ENCODE measurements at regions not wholly inside any gene's neighbourhood (a gene's known extent, or its start where the extent isn't known, plus 50 kb on each side); places are given as distances from the start of the nearest gene placed in this dataset.

GRCh38 chr15:24848050-24848449 is 106.7 kb upstream of the SNRPN start:
- TF ChIP-seq, protein P1, sequence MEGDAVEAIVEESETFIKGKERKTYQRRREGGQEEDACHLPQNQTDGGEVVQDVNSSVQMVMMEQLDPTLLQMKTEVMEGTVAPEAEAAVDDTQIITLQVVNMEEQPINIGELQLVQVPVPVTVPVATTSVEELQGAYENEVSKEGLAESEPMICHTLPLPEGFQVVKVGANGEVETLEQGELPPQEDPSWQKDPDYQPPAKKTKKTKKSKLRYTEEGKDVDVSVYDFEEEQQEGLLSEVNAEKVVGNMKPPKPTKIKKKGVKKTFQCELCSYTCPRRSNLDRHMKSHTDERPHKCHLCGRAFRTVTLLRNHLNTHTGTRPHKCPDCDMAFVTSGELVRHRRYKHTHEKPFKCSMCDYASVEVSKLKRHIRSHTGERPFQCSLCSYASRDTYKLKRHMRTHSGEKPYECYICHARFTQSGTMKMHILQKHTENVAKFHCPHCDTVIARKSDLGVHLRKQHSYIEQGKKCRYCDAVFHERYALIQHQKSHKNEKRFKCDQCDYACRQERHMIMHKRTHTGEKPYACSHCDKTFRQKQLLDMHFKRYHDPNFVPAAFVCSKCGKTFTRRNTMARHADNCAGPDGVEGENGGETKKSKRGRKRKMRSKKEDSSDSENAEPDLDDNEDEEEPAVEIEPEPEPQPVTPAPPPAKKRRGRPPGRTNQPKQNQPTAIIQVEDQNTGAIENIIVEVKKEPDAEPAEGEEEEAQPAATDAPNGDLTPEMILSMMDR (IDR thresholded peaks at IDR 0.05; ENCODE audit: insufficient read depth, low read length, poor library complexity, severe bottlenecking), result no peak
- TF ChIP-seq EZH2phosphoT487 (conservative IDR thresholded peaks at IDR 0.05; ENCODE audit: low read length), result no peak

All from SU-DHL-6 (cell line).